ENCODE measurements at regions not wholly inside any gene's neighbourhood (a gene's known extent, or its start where the extent isn't known, plus 50 kb on each side); places are given as distances from the start of the nearest gene placed in this dataset.
A peak's percentile ranks its signal among the peaks of the same experiment; 100 is the strongest.
"Not testable (repeated sequence)": the region's sequence is repeated elsewhere in the genome, so short reads cannot be mapped to it uniquely, and the experiment has no call there.

DNA sequence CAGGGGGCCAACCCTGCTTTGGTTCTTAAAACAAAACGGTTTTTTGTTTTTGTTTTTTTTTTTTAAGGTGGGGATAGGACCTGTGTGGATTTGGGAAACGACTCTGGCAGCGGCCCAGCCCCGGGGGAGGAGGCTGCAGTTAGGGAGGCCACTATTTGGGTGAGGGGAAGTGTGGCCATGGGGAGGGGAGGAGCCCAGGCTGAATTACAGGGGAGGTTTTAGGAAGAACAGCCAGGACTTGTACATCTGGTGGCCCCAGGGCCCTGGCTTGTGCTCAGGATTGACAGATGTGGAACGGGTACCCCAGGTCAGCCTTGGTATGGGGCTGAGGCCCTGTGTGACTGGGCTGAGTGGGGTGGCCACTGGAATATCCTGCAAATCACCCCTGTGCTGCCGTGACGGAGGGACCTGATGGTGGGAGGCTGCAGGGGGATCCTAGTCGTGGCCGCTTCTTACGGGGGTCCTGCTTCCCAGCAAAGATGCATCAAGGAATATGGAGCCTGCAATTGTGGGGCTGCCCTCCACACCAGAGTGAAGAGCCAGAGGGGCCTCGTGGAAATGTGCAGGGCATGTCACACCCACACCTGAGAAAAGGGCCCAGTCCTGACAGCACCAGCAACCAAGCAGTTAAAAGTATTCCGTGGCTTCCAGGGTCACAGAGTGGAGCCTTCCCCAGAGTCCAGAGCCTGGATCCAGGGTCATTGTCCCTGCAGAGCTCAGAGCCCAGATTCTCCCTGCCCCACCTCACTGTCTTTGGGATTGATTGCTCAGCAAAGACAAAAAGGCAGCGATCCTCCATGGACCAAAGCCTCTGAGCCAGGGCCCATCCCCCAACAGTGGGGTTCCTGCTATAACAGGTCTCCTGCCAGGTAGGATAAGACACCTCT is 55.2 kb upstream of the WNT7B start:
- Histone ChIP-seq H3K4me3 (IDR thresholded peaks at IDR 0.05; ENCODE audit: insufficient read depth, low read depth, low read length) (no peak overlapping the region), H3K79me2 (ENCODE audit: insufficient read depth, low read depth) (no peaks in the 10 kb centered on the region), H3K4me2 (no peak overlapping the region), H3K27me3 (ENCODE audit: insufficient read depth, low read depth) (peaks cover 11% of the 10 kb centered on the region), H2AFZ (ENCODE audit: low read depth) (no peak overlapping the region), H3K4me1 (ENCODE audit: low read depth, poor library complexity, severe bottlenecking) (peaks cover 13% of the 10 kb centered on the region), H3K27ac (no peak overlapping the region), H4K20me1 (ENCODE audit: insufficient read depth) (no peaks in the 10 kb centered on the region), H3K9ac (no peak overlapping the region), H3K36me3 (ENCODE audit: insufficient read depth) (no peaks in the 10 kb centered on the region)
- TF ChIP-seq, protein P1, sequence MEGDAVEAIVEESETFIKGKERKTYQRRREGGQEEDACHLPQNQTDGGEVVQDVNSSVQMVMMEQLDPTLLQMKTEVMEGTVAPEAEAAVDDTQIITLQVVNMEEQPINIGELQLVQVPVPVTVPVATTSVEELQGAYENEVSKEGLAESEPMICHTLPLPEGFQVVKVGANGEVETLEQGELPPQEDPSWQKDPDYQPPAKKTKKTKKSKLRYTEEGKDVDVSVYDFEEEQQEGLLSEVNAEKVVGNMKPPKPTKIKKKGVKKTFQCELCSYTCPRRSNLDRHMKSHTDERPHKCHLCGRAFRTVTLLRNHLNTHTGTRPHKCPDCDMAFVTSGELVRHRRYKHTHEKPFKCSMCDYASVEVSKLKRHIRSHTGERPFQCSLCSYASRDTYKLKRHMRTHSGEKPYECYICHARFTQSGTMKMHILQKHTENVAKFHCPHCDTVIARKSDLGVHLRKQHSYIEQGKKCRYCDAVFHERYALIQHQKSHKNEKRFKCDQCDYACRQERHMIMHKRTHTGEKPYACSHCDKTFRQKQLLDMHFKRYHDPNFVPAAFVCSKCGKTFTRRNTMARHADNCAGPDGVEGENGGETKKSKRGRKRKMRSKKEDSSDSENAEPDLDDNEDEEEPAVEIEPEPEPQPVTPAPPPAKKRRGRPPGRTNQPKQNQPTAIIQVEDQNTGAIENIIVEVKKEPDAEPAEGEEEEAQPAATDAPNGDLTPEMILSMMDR (conservative IDR thresholded peaks at IDR 0.05; ENCODE audit: low read depth, low read length): no peak

DNA sequence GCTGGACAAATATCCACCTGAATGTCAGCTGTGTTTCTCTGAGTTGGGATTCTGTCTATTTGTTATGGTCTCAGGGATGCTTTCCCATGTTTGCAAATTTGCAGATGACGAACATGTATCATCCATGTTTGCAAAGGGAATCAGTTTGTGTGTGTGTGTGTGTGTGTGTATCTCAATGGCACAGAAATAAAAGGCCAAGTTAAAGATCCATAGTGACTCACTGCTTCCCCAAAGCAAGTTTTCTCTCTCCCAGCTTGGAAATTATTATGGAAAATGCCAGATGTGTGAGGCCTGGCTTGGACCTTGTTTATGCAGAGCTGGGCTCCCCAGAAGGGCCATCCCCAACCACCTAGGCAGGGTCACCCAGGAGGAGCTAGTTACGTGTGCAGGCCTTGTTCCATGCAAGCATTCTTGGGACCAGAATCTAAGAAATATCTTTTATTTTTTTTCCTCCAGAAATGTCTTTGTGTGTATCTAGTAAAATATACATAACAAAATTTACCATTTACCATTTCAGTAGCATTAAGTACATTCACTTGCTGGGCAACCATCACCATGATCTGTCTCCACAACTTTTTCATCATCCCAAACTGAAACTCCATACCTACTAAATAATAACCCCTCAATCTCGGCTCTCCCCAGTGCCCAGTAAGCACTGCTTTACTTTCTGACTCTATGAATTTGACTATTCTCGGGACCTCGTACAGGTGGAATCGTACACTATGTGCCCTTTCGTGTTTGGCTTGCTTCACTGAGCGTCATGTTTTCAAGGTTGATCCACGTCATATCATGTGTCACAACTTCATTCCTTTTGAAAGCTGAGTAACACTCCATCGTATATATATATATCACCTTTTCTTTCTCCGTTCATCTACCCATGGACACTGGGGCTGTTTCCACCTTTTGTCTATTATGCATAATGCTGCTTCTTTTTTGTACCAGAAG is 56.6 kb upstream of the WNT7B start:
- Histone ChIP-seq H3K4me3 (IDR thresholded peaks at IDR 0.05; ENCODE audit: insufficient read depth, low read depth, low read length) (no peak overlapping the region), H3K27me3 (ENCODE audit: insufficient read depth, low read depth) (peaks cover under 1% of the 10 kb centered on the region; the same call in 1 of the 2 replicates), H3K79me2 (ENCODE audit: insufficient read depth, low read depth) (no peaks in the 10 kb centered on the region), H4K20me1 (ENCODE audit: insufficient read depth) (no peaks in the 10 kb centered on the region), H3K4me2 (no peak overlapping the region), H3K4me1 (ENCODE audit: low read depth, poor library complexity, severe bottlenecking) (peaks cover 16% of the 10 kb centered on the region), H3K9ac (no peak overlapping the region), H2AFZ (ENCODE audit: low read depth) (no peak overlapping the region), H3K27ac (no peak overlapping the region), H3K36me3 (ENCODE audit: insufficient read depth) (no peaks in the 10 kb centered on the region)
- TF ChIP-seq, protein P1 (conservative IDR thresholded peaks at IDR 0.05; ENCODE audit: low read depth, low read length): no peak

- not testable (repeated sequence) for H3K79me2 ChIP-seq (ENCODE audit: insufficient read depth, low read depth); H3K9ac ChIP-seq; H3K27me3 ChIP-seq (ENCODE audit: insufficient read depth, low read depth); H3K36me3 ChIP-seq (ENCODE audit: insufficient read depth); H3K27ac ChIP-seq; H3K4me2 ChIP-seq; H4K20me1 ChIP-seq (ENCODE audit: insufficient read depth); H3K4me3 ChIP-seq (IDR thresholded peaks at IDR 0.05; ENCODE audit: insufficient read depth, low read depth, low read length)
- Histone ChIP-seq H3K4me1 (ENCODE audit: low read depth, poor library complexity, severe bottlenecking) (peaks cover 16% of the 10 kb centered on the region), H2AFZ (ENCODE audit: low read depth) (0 out of 2 replicates have a peak overlapping the region, but pooled peaks have one; percentile 72)
Measured at GRCh38 chr22:46034480-46034879, 57.5 kb upstream of the WNT7B start.

DNA sequence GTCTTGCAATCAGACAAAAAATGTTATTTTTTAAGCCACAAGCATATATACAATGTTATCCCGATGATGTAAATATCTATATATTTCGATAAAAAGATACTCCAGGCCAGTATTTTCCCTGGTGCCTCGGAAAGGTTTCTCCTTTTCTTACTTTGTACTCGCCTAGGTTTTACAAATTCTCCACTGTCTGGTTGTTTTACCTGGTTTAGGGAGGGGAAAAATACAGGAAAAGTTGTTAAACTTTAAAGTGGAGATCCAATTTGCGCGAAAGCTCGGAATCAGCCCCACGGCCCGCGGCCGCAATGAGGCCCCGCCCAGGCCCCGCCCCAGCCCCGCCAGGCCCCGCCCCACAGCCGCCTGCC is 58.4 kb upstream of the WNT7B start:
- Histone ChIP-seq H3K36me3 (ENCODE audit: insufficient read depth) (no peaks in the 10 kb centered on the region), H4K20me1 (ENCODE audit: insufficient read depth) (no peaks in the 10 kb centered on the region), H3K9ac (no peak overlapping the region), H2AFZ (ENCODE audit: low read depth) (peak overlapping the region; percentile 72; the same call in 1 of the 2 replicates), H3K4me3 (IDR thresholded peaks at IDR 0.05; ENCODE audit: insufficient read depth, low read depth, low read length) (no peak overlapping the region), H3K4me1 (ENCODE audit: low read depth, poor library complexity, severe bottlenecking) (peaks cover 16% of the 10 kb centered on the region), H3K27ac (no peak overlapping the region), H3K4me2 (peak overlapping the region; percentile 97), H3K27me3 (ENCODE audit: insufficient read depth, low read depth) (no peaks in the 10 kb centered on the region; the same call in 1 of the 2 replicates), H3K79me2 (ENCODE audit: insufficient read depth, low read depth) (no peaks in the 10 kb centered on the region)
- TF ChIP-seq, protein P1 (conservative IDR thresholded peaks at IDR 0.05; ENCODE audit: low read depth, low read length): no peak

All from KMS-11 (cell line).